ENCODE measurements at regions not wholly inside any gene's neighbourhood (a gene's known extent, or its start where the extent isn't known, plus 50 kb on each side); places are given as distances from the start of the nearest gene placed in this dataset.

GRCh38 chr9:105911104-105911911 is 217.0 kb downstream of the TMEM38B start:
- no peak for ATAC-seq
- no peak for TF ChIP-seq SNAI2 (CRISPR knock-in tag; IDR thresholded peaks at IDR 0.05)
- 0 out of 2 replicates have a peak, but pooled peaks have one; percentile 8 for TF ChIP-seq ISL1 (CRISPR knock-in tag; IDR thresholded peaks at IDR 0.05)

- ATAC-seq, result no peak
- TF ChIP-seq PATZ1 (CRISPR knock-in tag; IDR thresholded peaks at IDR 0.05; ENCODE audit: borderline replicate concordance), result no peak
- no peak for TF ChIP-seq RARB (CRISPR knock-in tag; IDR thresholded peaks at IDR 0.05)
- TF ChIP-seq ESRRG (CRISPR knock-in tag; IDR thresholded peaks at IDR 0.05), result no peak
- no peak for TF ChIP-seq POU6F1 (CRISPR knock-in tag; IDR thresholded peaks at IDR 0.05; ENCODE audit: borderline replicate concordance, low read depth)
- TF ChIP-seq ARNTL (CRISPR knock-in tag; IDR thresholded peaks at IDR 0.05; ENCODE audit: borderline replicate concordance, low read depth), result no peak
- no peak for TF ChIP-seq ZNF8 (CRISPR knock-in tag; IDR thresholded peaks at IDR 0.05)
- TF ChIP-seq PPARA (CRISPR knock-in tag; IDR thresholded peaks at IDR 0.05; ENCODE audit: borderline replicate concordance), result no peak
- TF ChIP-seq OSR1 (CRISPR knock-in tag; IDR thresholded peaks at IDR 0.05), result no peak
- no peak for TF ChIP-seq CSRNP3 (CRISPR knock-in tag; IDR thresholded peaks at IDR 0.05)
- no peak for TF ChIP-seq ISL1 (CRISPR knock-in tag; IDR thresholded peaks at IDR 0.05)
Observed at GRCh38 chr9:105912157-105912862, 218.0 kb downstream of the TMEM38B start.

- TF ChIP-seq OSR1 (CRISPR knock-in tag; IDR thresholded peaks at IDR 0.05) (no peak), ZFP3 (CRISPR knock-in tag; IDR thresholded peaks at IDR 0.05) (no peak), CREB5 (CRISPR knock-in tag; IDR thresholded peaks at IDR 0.05; ENCODE audit: low read depth) (no peak), CSDC2 (CRISPR knock-in tag; IDR thresholded peaks at IDR 0.05) (no peak), POU6F1 (CRISPR knock-in tag; IDR thresholded peaks at IDR 0.05; ENCODE audit: borderline replicate concordance, low read depth) (no peak), ZC3H10 (CRISPR knock-in tag; IDR thresholded peaks at IDR 0.05) (no peak), ARNTL (CRISPR knock-in tag; IDR thresholded peaks at IDR 0.05; ENCODE audit: borderline replicate concordance, low read depth) (no peak), TSHZ2 (CRISPR knock-in tag; IDR thresholded peaks at IDR 0.05) (no peak), GLIS3 (CRISPR knock-in tag; IDR thresholded peaks at IDR 0.05) (no peak), ISL1 (CRISPR knock-in tag; IDR thresholded peaks at IDR 0.05) (no peak), ZNF70 (CRISPR knock-in tag; IDR thresholded peaks at IDR 0.05) (no peak), BACH2 (CRISPR knock-in tag; IDR thresholded peaks at IDR 0.05; ENCODE audit: borderline replicate concordance) (no peak), PATZ1 (CRISPR knock-in tag; IDR thresholded peaks at IDR 0.05; ENCODE audit: borderline replicate concordance) (no peak), CSRNP3 (CRISPR knock-in tag; IDR thresholded peaks at IDR 0.05) (no peak)
- ATAC-seq, result no peak
Observed at GRCh38 chr9:105912863-105913516, 218.6 kb downstream of the TMEM38B start.
